Brain microvascular endothelial cell (primary cell): ENCODE measurements at regions not wholly inside any gene's neighbourhood (a gene's known extent, or its start where the extent isn't known, plus 50 kb on each side); places are given as distances from the start of the nearest gene placed in this dataset.

Experiments used
- DNase-seq: peaks from one replicate; pipeline ENCODE4 v3.0.0-alpha.2; 2020
- H3K27ac ChIP-seq: fragments of 250-450 bp; sonication (Bioruptor Pico); 2 replicates; pipeline ENCODE4 v1.5.1; 2020; ENCODE audit warnings: mild to moderate bottlenecking, moderate library complexity
- H3K27me3 ChIP-seq: fragments of 250-450 bp; sonication (Bioruptor Pico); replicated peaks from 2 replicates; pipeline ENCODE4 v1.5.1; 2020; ENCODE audit warnings: mild to moderate bottlenecking
- H3K36me3 ChIP-seq: fragments of 250-450 bp; sonication (Bioruptor Pico); replicated peaks from 2 replicates; pipeline ENCODE4 v1.5.1; 2020; ENCODE audit warnings: mild to moderate bottlenecking
- H3K4me3 ChIP-seq: 2 replicates; pipeline ENCODE4 v1.5.1; 2011; ENCODE audit warnings: low read depth, mild to moderate bottlenecking, control low read depth, low read length, moderate library complexity
- CTCF ChIP-seq: IDR thresholded peaks from 2 replicates; pipeline ENCODE4 v1.5.1; 2011; ENCODE audit warnings: low read depth, mild to moderate bottlenecking, moderate library complexity, low read length, control low read depth, inconsistent platforms; ENCODE audit errors: missing control alignments
- in situ Hi-C: cut with HindIII; loops from 2 replicates; pipeline ENCODE4 v1.10.0; 2017; ENCODE audit warnings: low sequenced_read_pairs, low pct_ligation_motif_present

GRCh38 chr1:80624682-80625081 lies 1176.1 kb upstream of the ADGRL2 start:
- TF ChIP-seq CTCF = no peak
- no peak for DNase-seq

GRCh38 chr1:80607064-80607463 lies 1193.7 kb upstream of the ADGRL2 start:
- DNase-seq = no peak
- H3K27me3 ChIP-seq = no peaks in the 10 kb centered on the region
- in situ Hi-C loops = no loop called here
- no peak overlapping the region for H3K4me3 ChIP-seq
- H3K27ac ChIP-seq = no peak overlapping the region
- TF ChIP-seq CTCF = no peak
- H3K36me3 ChIP-seq = no peaks in the 10 kb centered on the region

More at GRCh38 chr1:80624682-80625081, 1176.1 kb upstream of the ADGRL2 start:
- Histone ChIP-seq H3K4me3 (no peak overlapping the region), H3K27me3 (no peaks in the 10 kb centered on the region), H3K36me3 (no peaks in the 10 kb centered on the region), H3K27ac (no peak overlapping the region)
- in situ Hi-C loops = no loop called here

- Histone ChIP-seq H3K27ac (no peak overlapping the region), H3K36me3 (no peaks in the 10 kb centered on the region), H3K27me3 (no peaks in the 10 kb centered on the region), H3K4me3 (no peak overlapping the region)
- TF ChIP-seq CTCF = no peak
- in situ Hi-C loops = no loop called here
- DNase-seq = no peak
Observed at GRCh38 chr1:80594013-80594412, 1206.7 kb upstream of the ADGRL2 start.

- Histone ChIP-seq H3K4me3 (no peak overlapping the region), H3K36me3 (no peaks in the 10 kb centered on the region), H3K27me3 (no peaks in the 10 kb centered on the region), H3K27ac (no peak overlapping the region)
- no peak for DNase-seq
- TF ChIP-seq CTCF = no peak
- in situ Hi-C loops = no loop called here
Observed at GRCh38 chr1:80593197-80593596, 1207.5 kb upstream of the ADGRL2 start.

GRCh38 chr1:80582980-80583379 lies 1217.8 kb upstream of the ADGRL2 start:
- in situ Hi-C loops = no loop called here
- no peaks in the 10 kb centered on the region for H3K36me3 ChIP-seq
- H3K4me3 ChIP-seq = no peak overlapping the region
- no peak for DNase-seq
- no peak for TF ChIP-seq CTCF
- no peaks in the 10 kb centered on the region for H3K27me3 ChIP-seq
- no peak overlapping the region for H3K27ac ChIP-seq

GRCh38 chr1:80579055-80579454 lies 1221.7 kb upstream of the ADGRL2 start:
- H3K4me3 ChIP-seq = no peak overlapping the region
- in situ Hi-C loops = no loop called here
- no peaks in the 10 kb centered on the region for H3K27me3 ChIP-seq
- H3K36me3 ChIP-seq = no peaks in the 10 kb centered on the region
- no peak for TF ChIP-seq CTCF
- no peak for DNase-seq
- no peak overlapping the region for H3K27ac ChIP-seq
